ENCODE measurements at regions not wholly inside any gene's neighbourhood (a gene's known extent, or its start where the extent isn't known, plus 50 kb on each side); places are given as distances from the start of the nearest gene placed in this dataset.

GRCh38 chr10:118392761-118393160, 50.6 kb upstream of the FAM204A start:
- ATAC-seq = no peak
- TF ChIP-seq TOX (CRISPR knock-in tag; IDR thresholded peaks at IDR 0.05; ENCODE audit: borderline replicate concordance) (no peak), ESRRG (CRISPR knock-in tag; IDR thresholded peaks at IDR 0.05) (no peak)

All from SK-N-SH treated with all-trans-retinoic acid at 6 μM for 48 hours (cell line).